ENCODE measurements at regions not wholly inside any gene's neighbourhood (a gene's known extent, or its start where the extent isn't known, plus 50 kb on each side); places are given as distances from the start of the nearest gene placed in this dataset.

DNA sequence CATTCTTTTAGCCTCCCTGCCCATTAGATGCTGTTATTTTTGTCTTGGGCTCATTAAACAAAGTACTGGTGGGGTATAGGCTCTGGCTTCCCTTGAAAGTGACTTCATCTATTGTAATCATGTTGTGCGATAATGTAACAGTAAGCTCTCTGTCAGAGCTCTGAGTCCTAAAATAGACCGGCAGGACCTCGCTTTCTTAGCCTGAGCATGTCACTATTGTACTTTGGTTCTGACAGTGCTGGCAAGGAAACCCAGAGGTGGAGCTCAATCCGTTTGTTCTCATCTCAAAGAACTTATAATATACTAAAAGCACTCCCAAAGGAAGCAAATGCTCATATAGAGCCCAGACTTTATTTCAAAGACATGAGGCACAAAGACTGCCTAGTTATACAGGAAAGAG is 339.1 kb upstream of the CCNH start:
- H3K4me1 ChIP-seq (ENCODE audit: insufficient read depth) = peaks cover 34% of the 10 kb centered on the region
- H3K27ac Mint-ChIP-seq = no peak overlapping the region
- peaks cover 10% of the 10 kb centered on the region; the same call in 1 of the 2 replicates for H3K9me2 ChIP-seq (ENCODE audit: insufficient read depth)
- H3F3A ChIP-seq (replicated peaks; ENCODE audit: low read depth) = no peaks in the 10 kb centered on the region
- no peaks in the 10 kb centered on the region for H3K36me3 Mint-ChIP-seq (ENCODE audit: low read depth)
- no peak overlapping the region for H3K27ac ChIP-seq (ENCODE audit: low read depth)
- DNase-seq (ENCODE audit: low spot score) (no peak), ATAC-seq (no peak)
- H3K9me3 Mint-ChIP-seq = no peaks in the 10 kb centered on the region
- peaks cover 27% of the 10 kb centered on the region for H3K4me1 Mint-ChIP-seq
- H3K4me3 ChIP-seq = no peak overlapping the region
- H4K20me1 ChIP-seq (replicated peaks; ENCODE audit: insufficient read depth) = no peaks in the 10 kb centered on the region
- no peak overlapping the region for H3K4me3 Mint-ChIP-seq
- H2AFZ ChIP-seq = no peak overlapping the region
- no peaks in the 10 kb centered on the region for H3K36me3 ChIP-seq (ENCODE audit: insufficient read depth)
- no peak overlapping the region for H3K4me2 ChIP-seq
- no peak for TF ChIP-seq EZH2 (IDR thresholded peaks at IDR 0.05; ENCODE audit: low read depth, unreplicated experiment)
- no peak for TF ChIP-seq NANOG (IDR thresholded peaks at IDR 0.05; ENCODE audit: borderline replicate concordance)
- H3K79me2 ChIP-seq (replicated peaks; ENCODE audit: insufficient read depth) = no peaks in the 10 kb centered on the region
- H3K27me3 ChIP-seq (ENCODE audit: insufficient read depth) = no peaks in the 10 kb centered on the region
- H3K27me3 Mint-ChIP-seq (ENCODE audit: insufficient read depth, low read depth, poor library complexity) = no peaks in the 10 kb centered on the region

DNA sequence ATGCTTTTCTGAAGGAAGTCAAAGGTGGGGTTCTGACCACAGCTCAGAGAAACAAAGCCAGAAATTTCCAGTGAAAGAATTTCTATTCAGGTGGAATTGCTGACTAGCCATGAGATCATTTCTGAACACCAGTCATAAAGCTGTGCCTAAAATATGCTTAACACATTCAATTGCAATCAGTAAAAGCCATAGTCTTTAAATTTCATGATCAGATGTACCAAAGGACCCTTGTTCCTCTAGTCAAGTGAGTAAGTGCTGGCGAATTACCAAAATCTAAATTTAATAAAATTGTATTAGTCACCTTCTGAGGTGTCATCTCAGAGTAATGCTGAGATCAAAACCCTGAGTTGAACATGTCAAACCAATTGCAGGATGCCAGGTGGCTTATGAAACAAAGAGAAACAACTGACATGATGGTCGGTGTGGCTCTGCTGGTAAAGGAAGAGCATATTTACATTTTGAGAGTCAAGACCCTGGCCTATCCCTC is 334.2 kb upstream of the CCNH start:
- Histone ChIP-seq H3K36me3 (ENCODE audit: insufficient read depth) (no peaks in the 10 kb centered on the region), H3K79me2 (replicated peaks; ENCODE audit: insufficient read depth) (no peaks in the 10 kb centered on the region), H4K20me1 (replicated peaks; ENCODE audit: insufficient read depth) (no peaks in the 10 kb centered on the region), H3K27ac (ENCODE audit: low read depth) (no peak overlapping the region), H3K4me3 (no peak overlapping the region), H3K4me1 (ENCODE audit: insufficient read depth) (no peaks in the 10 kb centered on the region), H3F3A (replicated peaks; ENCODE audit: low read depth) (no peaks in the 10 kb centered on the region), H3K4me2 (no peak overlapping the region), H2AFZ (no peak overlapping the region), H3K9me2 (ENCODE audit: insufficient read depth) (peaks cover 13% of the 10 kb centered on the region; the same call in 1 of the 2 replicates), H3K27me3 (ENCODE audit: insufficient read depth) (no peaks in the 10 kb centered on the region)
- Mint-ChIP-seq H3K4me1 (peaks cover 2% of the 10 kb centered on the region; the same call in 1 of the 3 replicates), H3K36me3 (ENCODE audit: low read depth) (no peaks in the 10 kb centered on the region), H3K27ac (no peak overlapping the region), H3K9me3 (no peaks in the 10 kb centered on the region), H3K27me3 (ENCODE audit: insufficient read depth, low read depth, poor library complexity) (no peaks in the 10 kb centered on the region), H3K4me3 (no peak overlapping the region)
- DNase-seq (ENCODE audit: low spot score) = no peak
- ATAC-seq = no peak
- TF ChIP-seq, protein P1, sequence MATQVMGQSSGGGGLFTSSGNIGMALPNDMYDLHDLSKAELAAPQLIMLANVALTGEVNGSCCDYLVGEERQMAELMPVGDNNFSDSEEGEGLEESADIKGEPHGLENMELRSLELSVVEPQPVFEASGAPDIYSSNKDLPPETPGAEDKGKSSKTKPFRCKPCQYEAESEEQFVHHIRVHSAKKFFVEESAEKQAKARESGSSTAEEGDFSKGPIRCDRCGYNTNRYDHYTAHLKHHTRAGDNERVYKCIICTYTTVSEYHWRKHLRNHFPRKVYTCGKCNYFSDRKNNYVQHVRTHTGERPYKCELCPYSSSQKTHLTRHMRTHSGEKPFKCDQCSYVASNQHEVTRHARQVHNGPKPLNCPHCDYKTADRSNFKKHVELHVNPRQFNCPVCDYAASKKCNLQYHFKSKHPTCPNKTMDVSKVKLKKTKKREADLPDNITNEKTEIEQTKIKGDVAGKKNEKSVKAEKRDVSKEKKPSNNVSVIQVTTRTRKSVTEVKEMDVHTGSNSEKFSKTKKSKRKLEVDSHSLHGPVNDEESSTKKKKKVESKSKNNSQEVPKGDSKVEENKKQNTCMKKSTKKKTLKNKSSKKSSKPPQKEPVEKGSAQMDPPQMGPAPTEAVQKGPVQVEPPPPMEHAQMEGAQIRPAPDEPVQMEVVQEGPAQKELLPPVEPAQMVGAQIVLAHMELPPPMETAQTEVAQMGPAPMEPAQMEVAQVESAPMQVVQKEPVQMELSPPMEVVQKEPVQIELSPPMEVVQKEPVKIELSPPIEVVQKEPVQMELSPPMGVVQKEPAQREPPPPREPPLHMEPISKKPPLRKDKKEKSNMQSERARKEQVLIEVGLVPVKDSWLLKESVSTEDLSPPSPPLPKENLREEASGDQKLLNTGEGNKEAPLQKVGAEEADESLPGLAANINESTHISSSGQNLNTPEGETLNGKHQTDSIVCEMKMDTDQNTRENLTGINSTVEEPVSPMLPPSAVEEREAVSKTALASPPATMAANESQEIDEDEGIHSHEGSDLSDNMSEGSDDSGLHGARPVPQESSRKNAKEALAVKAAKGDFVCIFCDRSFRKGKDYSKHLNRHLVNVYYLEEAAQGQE (IDR thresholded peaks at IDR 0.05; ENCODE audit: unreplicated experiment) = no peak
- TF ChIP-seq, protein P2, sequence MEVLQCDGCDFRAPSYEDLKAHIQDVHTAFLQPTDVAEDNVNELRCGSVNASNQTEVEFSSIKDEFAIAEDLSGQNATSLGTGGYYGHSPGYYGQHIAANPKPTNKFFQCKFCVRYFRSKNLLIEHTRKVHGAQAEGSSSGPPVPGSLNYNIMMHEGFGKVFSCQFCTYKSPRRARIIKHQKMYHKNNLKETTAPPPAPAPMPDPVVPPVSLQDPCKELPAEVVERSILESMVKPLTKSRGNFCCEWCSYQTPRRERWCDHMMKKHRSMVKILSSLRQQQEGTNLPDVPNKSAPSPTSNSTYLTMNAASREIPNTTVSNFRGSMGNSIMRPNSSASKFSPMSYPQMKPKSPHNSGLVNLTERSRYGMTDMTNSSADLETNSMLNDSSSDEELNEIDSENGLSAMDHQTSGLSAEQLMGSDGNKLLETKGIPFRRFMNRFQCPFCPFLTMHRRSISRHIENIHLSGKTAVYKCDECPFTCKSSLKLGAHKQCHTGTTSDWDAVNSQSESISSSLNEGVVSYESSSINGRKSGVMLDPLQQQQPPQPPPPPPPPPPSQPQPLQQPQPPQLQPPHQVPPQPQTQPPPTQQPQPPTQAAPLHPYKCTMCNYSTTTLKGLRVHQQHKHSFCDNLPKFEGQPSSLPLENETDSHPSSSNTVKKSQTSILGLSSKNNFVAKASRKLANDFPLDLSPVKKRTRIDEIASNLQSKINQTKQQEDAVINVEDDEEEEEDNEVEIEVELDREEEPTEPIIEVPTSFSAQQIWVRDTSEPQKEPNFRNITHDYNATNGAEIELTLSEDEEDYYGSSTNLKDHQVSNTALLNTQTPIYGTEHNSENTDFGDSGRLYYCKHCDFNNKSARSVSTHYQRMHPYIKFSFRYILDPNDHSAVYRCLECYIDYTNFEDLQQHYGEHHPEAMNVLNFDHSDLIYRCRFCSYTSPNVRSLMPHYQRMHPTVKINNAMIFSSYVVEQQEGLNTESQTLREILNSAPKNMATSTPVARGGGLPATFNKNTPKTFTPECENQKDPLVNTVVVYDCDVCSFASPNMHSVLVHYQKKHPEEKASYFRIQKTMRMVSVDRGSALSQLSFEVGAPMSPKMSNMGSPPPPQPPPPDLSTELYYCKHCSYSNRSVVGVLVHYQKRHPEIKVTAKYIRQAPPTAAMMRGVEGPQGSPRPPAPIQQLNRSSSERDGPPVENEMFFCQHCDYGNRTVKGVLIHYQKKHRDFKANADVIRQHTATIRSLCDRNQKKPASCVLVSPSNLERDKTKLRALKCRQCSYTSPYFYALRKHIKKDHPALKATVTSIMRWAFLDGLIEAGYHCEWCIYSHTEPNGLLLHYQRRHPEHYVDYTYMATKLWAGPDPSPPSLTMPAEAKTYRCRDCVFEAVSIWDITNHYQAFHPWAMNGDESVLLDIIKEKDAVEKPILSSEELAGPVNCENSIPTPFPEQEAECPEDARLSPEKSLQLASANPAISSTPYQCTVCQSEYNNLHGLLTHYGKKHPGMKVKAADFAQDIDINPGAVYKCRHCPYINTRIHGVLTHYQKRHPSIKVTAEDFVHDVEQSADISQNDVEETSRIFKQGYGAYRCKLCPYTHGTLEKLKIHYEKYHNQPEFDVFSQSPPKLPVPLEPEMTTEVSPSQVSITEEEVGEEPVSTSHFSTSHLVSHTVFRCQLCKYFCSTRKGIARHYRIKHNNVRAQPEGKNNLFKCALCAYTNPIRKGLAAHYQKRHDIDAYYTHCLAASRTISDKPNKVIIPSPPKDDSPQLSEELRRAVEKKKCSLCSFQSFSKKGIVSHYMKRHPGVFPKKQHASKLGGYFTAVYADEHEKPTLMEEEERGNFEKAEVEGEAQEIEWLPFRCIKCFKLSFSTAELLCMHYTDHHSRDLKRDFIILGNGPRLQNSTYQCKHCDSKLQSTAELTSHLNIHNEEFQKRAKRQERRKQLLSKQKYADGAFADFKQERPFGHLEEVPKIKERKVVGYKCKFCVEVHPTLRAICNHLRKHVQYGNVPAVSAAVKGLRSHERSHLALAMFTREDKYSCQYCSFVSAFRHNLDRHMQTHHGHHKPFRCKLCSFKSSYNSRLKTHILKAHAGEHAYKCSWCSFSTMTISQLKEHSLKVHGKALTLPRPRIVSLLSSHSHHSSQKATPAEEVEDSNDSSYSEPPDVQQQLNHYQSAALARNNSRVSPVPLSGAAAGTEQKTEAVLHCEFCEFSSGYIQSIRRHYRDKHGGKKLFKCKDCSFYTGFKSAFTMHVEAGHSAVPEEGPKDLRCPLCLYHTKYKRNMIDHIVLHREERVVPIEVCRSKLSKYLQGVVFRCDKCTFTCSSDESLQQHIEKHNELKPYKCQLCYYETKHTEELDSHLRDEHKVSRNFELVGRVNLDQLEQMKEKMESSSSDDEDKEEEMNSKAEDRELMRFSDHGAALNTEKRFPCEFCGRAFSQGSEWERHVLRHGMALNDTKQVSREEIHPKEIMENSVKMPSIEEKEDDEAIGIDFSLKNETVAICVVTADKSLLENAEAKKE (CRISPR knock-in tag; IDR thresholded peaks at IDR 0.05) = no peak
- TF ChIP-seq CTCF (conservative IDR thresholded peaks at IDR 0.05; ENCODE audit: low read depth in 2 of 2) (no peak), NANOG (IDR thresholded peaks at IDR 0.05; ENCODE audit: borderline replicate concordance) (no peak), ZNF114 (CRISPR knock-in tag; IDR thresholded peaks at IDR 0.05) (no peak), STAT1 (IDR thresholded peaks at IDR 0.05; ENCODE audit: unreplicated experiment) (no peak), CREB1 (CRISPR knock-in tag; IDR thresholded peaks at IDR 0.05; ENCODE audit: low read depth) (no peak), ZNF331 (CRISPR knock-in tag; IDR thresholded peaks at IDR 0.05; ENCODE audit: low read depth) (no peak)

All from GM23338 (cell line).